ENCODE measurements at regions not wholly inside any gene's neighbourhood (a gene's known extent, or its start where the extent isn't known, plus 50 kb on each side); places are given as distances from the start of the nearest gene placed in this dataset.

- no peak for DNase-seq (ENCODE audit: low read depth in 2 of 3, low spot score in 1 of 3)
Measured at GRCh38 chr6:143621876-143622605, 55.7 kb upstream of the PHACTR2 start.

- no peak for DNase-seq (ENCODE audit: low read depth in 2 of 3, low spot score in 1 of 3)
Measured at GRCh38 chr6:143621159-143621873, 56.4 kb upstream of the PHACTR2 start.

GRCh38 chr6:143620447-143620846, 57.3 kb upstream of the PHACTR2 start:
- DNase-seq (ENCODE audit: low read depth in 2 of 3, low spot score in 1 of 3), result no peak

GRCh38 chr6:143619824-143620401, 57.9 kb upstream of the PHACTR2 start:
- DNase-seq (ENCODE audit: low read depth in 2 of 3, low spot score in 1 of 3), result no peak

- DNase-seq (ENCODE audit: low read depth in 2 of 3, low spot score in 1 of 3), result no peak
Measured at GRCh38 chr6:143616741-143617140, 61.0 kb upstream of the PHACTR2 start.

GRCh38 chr6:143615785-143616184, 62.0 kb upstream of the PHACTR2 start:
- DNase-seq (ENCODE audit: low read depth in 2 of 3, low spot score in 1 of 3), result no peak

GRCh38 chr6:143614235-143614634, 63.5 kb upstream of the PHACTR2 start:
- DNase-seq (ENCODE audit: low read depth in 2 of 3, low spot score in 1 of 3), result no peak

- DNase-seq (ENCODE audit: low read depth in 2 of 3, low spot score in 1 of 3), result no peak
Measured at GRCh38 chr6:143613749-143614148, 64.0 kb upstream of the PHACTR2 start.

GRCh38 chr6:143612186-143612585, 65.6 kb upstream of the PHACTR2 start:
- DNase-seq (ENCODE audit: low read depth in 2 of 3, low spot score in 1 of 3), result no peak

GRCh38 chr6:143611580-143611979, 66.2 kb upstream of the PHACTR2 start:
- no peak for DNase-seq (ENCODE audit: low read depth in 2 of 3, low spot score in 1 of 3)

- no peak for DNase-seq (ENCODE audit: low read depth in 2 of 3, low spot score in 1 of 3)
Measured at GRCh38 chr6:143609972-143610371, 67.8 kb upstream of the PHACTR2 start.

- DNase-seq (ENCODE audit: low read depth in 2 of 3, low spot score in 1 of 3), result no peak
Measured at GRCh38 chr6:143609501-143609900, 68.3 kb upstream of the PHACTR2 start.

- no peak for DNase-seq (ENCODE audit: low read depth in 2 of 3, low spot score in 1 of 3)
Measured at GRCh38 chr6:143608906-143609305, 68.9 kb upstream of the PHACTR2 start.

- DNase-seq (ENCODE audit: low read depth in 2 of 3, low spot score in 1 of 3), result no peak
Measured at GRCh38 chr6:143607974-143608373, 69.8 kb upstream of the PHACTR2 start.

GRCh38 chr6:143607168-143607567, 70.6 kb upstream of the PHACTR2 start:
- DNase-seq (ENCODE audit: low read depth in 2 of 3, low spot score in 1 of 3), result no peak

GRCh38 chr6:143605906-143606521, 71.8 kb upstream of the PHACTR2 start:
- DNase-seq (ENCODE audit: low read depth in 2 of 3, low spot score in 1 of 3), result no peak

GRCh38 chr6:143603455-143603854, 74.3 kb upstream of the PHACTR2 start:
- DNase-seq (ENCODE audit: low read depth in 2 of 3, low spot score in 1 of 3), result no peak

- no peak for DNase-seq (ENCODE audit: low read depth in 2 of 3, low spot score in 1 of 3)
Measured at GRCh38 chr6:143601504-143601903, 76.3 kb upstream of the PHACTR2 start.

- no peak for DNase-seq (ENCODE audit: low read depth in 2 of 3, low spot score in 1 of 3)
Measured at GRCh38 chr6:143600821-143601220, 76.9 kb upstream of the PHACTR2 start.

- no peak for DNase-seq (ENCODE audit: low read depth in 2 of 3, low spot score in 1 of 3)
Measured at GRCh38 chr6:143598466-143599080, 79.2 kb upstream of the PHACTR2 start.

- no peak for DNase-seq (ENCODE audit: low read depth in 2 of 3, low spot score in 1 of 3)
Measured at GRCh38 chr6:143596866-143597265, 80.9 kb upstream of the PHACTR2 start.

Data from stimulated activated CD4-positive, alpha-beta T cell treated with anti-CD3 and anti-CD28 coated beads, Interleukin-12 subunit alpha, Interleukin-12 subunit beta, amount 100 ng/mL, for 48 hours (primary cell).